Epithelial cell of esophagus (primary cell): ENCODE measurements at regions not wholly inside any gene's neighbourhood (a gene's known extent, or its start where the extent isn't known, plus 50 kb on each side); places are given as distances from the start of the nearest gene placed in this dataset.

Experiments
- DNase-seq: peaks from one replicate; pipeline ENCODE4 v3.0.0; 2010; ENCODE audit warnings: low read depth
- H3K4me3 ChIP-seq: 2 replicates; pipeline ENCODE4 v1.5.1; 2011; ENCODE audit warnings: mild to moderate bottlenecking, low read length, control low read depth
- TF ChIP-seq, protein P1 (sequence below): IDR thresholded peaks from 2 replicates; pipeline ENCODE4 v1.5.1; 2011; ENCODE audit warnings: low read depth, mild to moderate bottlenecking, low read length, control low read depth, inconsistent platforms; ENCODE audit not compliant: insufficient read depth; ENCODE audit errors: missing control alignments

DNA sequence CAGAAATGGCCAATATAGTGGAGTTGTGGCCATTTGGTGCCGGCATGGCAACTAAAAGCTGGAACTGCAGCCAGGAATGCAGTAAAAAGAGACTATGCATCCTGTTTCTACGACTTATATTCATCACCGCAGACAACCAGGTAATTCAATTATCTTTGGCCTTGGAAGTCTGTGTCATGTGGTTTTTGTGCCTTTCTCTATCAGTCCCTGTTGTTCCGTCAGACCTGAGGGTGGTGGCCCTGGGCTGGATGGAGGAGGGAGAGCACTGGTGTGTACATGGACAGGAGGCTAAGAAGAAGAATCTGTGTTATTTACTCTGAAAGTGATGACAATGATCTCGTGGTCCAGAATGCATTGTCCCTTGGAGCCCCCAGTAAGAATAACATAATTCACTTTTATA lies 852.6 kb downstream of the VRK1 start:
- TF ChIP-seq, protein P1, sequence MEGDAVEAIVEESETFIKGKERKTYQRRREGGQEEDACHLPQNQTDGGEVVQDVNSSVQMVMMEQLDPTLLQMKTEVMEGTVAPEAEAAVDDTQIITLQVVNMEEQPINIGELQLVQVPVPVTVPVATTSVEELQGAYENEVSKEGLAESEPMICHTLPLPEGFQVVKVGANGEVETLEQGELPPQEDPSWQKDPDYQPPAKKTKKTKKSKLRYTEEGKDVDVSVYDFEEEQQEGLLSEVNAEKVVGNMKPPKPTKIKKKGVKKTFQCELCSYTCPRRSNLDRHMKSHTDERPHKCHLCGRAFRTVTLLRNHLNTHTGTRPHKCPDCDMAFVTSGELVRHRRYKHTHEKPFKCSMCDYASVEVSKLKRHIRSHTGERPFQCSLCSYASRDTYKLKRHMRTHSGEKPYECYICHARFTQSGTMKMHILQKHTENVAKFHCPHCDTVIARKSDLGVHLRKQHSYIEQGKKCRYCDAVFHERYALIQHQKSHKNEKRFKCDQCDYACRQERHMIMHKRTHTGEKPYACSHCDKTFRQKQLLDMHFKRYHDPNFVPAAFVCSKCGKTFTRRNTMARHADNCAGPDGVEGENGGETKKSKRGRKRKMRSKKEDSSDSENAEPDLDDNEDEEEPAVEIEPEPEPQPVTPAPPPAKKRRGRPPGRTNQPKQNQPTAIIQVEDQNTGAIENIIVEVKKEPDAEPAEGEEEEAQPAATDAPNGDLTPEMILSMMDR = no peak
- no peak overlapping the region for H3K4me3 ChIP-seq
- no peak for DNase-seq

DNA sequence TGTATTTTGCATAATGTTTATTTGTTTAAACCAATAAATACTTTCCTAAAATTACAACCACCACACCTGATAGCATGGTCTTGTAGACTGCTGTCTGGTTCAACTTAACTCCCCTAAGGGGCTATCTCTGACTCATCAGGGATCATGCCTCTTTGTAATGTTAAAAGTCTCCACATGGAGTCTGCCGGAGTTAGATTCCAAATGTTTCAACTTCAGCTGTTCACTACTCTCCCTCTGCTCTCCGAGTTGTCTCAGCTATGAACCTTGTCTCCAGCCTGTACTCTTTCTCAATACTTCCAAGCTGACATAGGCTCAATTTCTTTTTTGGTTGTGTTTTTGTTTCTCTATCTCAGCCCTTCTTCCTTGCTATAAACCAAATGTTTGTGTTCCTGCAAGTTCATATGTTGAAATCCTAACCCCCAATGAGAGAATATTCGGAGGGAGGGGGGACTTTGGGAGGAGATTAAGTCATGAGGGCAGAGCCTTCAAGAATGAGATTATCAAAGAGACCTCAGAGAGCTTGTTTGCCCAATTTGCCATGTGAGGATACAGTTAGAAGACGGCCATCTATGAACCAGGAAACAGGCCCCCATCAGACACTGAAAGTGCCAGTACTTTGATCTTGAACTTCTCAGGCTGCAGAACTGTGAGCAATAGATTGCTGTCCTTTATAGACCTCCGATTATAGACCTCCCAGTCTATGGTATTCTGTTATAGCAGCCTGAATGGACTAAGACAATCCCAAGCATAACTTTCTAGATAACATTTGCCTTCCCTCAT lies 858.2 kb downstream of the VRK1 start:
- TF ChIP-seq, protein P1 = no peak
- no peak overlapping the region for H3K4me3 ChIP-seq
- no peak for DNase-seq

DNA sequence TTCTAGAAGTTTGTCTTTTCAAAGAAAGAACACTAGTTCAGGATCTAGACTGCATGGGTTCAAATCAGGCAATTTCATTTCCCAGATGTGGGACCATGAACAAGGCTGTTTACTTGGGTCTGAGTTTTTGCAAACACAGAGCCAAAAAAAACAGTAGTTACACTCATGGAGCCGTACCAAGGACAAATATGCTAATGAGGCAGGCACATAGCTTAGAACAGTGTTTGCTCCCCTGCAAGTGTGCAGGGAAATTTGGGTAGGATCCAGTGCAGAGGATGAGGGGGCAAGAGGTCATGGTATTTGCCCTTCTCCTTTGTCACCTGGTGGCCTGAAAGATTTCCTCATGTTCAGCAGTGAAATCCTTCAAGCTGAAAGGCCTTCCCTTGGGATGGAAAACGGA lies 860.4 kb downstream of the VRK1 start:
- TF ChIP-seq, protein P1 = no peak
- H3K4me3 ChIP-seq = no peak overlapping the region
- no peak for DNase-seq

DNA sequence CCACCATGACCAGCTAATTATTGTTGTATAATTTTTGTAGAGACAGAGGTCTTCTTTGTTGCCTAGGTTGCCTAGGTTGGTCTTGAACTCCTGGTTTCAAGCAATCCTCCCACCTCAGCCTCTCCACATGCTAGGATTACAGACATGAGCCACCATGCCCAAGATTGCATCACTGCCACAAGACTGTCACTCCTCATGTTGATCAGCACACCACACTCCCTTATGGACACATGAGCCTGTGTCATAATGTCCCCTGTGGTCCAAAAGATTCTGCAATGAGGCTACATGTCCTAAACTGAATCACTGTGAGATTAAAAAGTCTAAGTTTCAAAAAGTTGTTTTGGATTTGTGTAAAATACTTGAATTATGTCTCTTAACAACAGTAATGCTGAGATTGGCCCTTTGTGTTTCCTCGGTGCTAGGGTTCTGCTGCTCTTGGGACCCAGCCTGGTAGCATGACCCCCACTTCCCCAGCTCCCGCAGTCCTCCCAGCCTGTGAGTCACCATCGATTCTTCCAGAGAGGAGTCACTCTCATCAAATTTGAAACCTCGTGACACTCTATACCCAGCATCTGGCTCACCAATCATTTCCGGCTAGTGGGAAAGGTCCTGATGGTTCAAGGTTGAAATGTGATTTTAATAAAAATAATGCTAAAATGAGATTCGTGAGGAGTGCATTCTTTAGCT lies 890.9 kb downstream of the VRK1 start:
- TF ChIP-seq, protein P1 = no peak
- no peak for DNase-seq
- H3K4me3 ChIP-seq = no peak overlapping the region

DNA sequence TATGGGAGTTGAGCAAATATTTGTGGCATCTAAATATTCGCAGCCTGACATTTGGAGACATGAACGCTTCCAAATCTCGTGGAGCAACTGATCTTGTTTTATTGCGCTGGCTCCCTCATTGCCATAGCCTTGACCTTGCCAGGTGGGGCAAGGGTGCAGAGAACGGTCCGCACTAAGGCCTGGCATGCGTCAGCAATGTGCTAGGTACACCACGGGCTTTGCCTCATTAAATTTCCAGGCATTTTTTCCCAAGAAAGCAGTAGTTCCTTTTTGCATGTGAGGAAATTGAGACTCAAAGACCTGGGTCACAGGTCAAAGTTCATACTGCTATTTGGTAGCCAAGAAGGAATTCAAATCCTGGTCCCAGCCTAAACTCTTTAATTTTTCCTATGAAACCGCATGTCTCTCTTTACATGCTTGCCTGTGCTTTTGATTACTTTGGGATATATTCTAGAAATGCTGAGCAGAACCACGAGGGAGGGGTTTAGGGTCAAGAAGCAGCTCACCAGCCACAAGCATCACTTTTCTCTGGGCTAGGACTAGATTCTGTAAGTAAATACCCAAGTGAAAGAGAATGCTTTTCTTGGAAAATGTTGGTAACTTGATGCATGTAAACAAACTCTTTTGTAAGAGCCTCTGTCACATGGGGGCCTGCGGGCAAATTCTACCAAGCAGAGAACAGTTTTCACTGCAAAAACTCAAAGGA lies 891.6 kb downstream of the VRK1 start:
- TF ChIP-seq, protein P1 = no peak
- H3K4me3 ChIP-seq = no peak overlapping the region
- DNase-seq = no peak

DNA sequence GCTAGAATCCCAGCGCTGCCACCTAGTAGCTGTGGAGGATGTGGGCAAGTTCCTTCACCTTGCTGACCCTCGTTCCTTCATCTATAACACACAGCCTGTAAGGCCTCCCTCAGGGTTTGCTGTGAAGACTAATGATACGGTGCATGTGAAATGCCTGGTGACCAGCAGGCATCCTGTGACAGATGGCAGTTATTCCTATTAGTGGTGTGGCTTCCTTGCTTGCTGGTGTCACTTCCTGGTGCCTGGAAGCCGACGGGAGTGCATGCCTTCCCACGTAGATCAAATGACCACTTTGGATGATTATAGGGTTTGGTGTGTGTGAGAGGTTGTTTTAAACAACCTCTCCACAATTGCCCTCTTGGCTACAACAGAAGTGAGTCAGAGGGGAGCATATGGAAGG lies 894.9 kb downstream of the VRK1 start:
- TF ChIP-seq, protein P1 = no peak
- DNase-seq = no peak
- H3K4me3 ChIP-seq = no peak overlapping the region
